ENCODE measurements at regions not wholly inside any gene's neighbourhood (a gene's known extent, or its start where the extent isn't known, plus 50 kb on each side); places are given as distances from the start of the nearest gene placed in this dataset.

GRCh38 chr2:129192117-129192516, 787.3 kb upstream of the RAB6C start:
- H3K9me3 ChIP-seq = no peaks in the 10 kb centered on the region
- 97 to 100% methylated on average over 4 to 5 of the region's 5 CpGs for WGBS, 2 donors
- intact Hi-C loops (cut with DNase I) = no loop called here
- no peaks in the 10 kb centered on the region for H3K36me3 ChIP-seq
- H3K4me3 ChIP-seq (replicated peaks in 1 of 3) = no peak overlapping the region
- no peaks in the 10 kb centered on the region for H3K27me3 ChIP-seq
- H3K4me1 ChIP-seq = peaks cover 20 to 28% of the 10 kb centered on the region in 2 donors
- H3K27ac ChIP-seq = peak overlapping the region in 1 of 3 donors; percentile 41
- DNase-seq = no peak
- TF ChIP-seq POLR2A (IDR thresholded peaks at IDR 0.05) (no peak), CTCF (IDR thresholded peaks at IDR 0.05) (no peak)

- Histone ChIP-seq H3K4me1 (peaks cover 20 to 28% of the 10 kb centered on the region in 2 donors), H3K27me3 (no peaks in the 10 kb centered on the region), H3K9me3 (no peaks in the 10 kb centered on the region), H3K27ac (peak overlapping the region; percentile 24 to 41 (median 28)), H3K36me3 (no peaks in the 10 kb centered on the region), H3K4me3 (replicated peaks in 1 of 3) (no peak overlapping the region)
- TF ChIP-seq POLR2A (IDR thresholded peaks at IDR 0.05) (no peak), CTCF (IDR thresholded peaks at IDR 0.05) (no peak)
- DNase-seq = peak; percentile 72 to 79
- 58 to 66% methylated on average over 8 of the region's 8 CpGs for WGBS, 2 donors
- intact Hi-C loops (cut with DNase I) = no loop called here
Observed at GRCh38 chr2:129192841-129193253, 786.6 kb upstream of the RAB6C start.

GRCh38 chr2:129193961-129194360, 785.5 kb upstream of the RAB6C start:
- intact Hi-C loops (cut with DNase I) = no loop called here
- Histone ChIP-seq H3K9me3 (no peaks in the 10 kb centered on the region), H3K36me3 (no peaks in the 10 kb centered on the region), H3K27ac (no peak overlapping the region), H3K4me1 (peaks cover 20 to 28% of the 10 kb centered on the region in 2 donors), H3K27me3 (no peaks in the 10 kb centered on the region), H3K4me3 (replicated peaks in 1 of 3) (no peak overlapping the region)
- no peak for DNase-seq
- WGBS, 2 donors = 72 to 75% methylated on average over 4 of the region's 4 CpGs
- TF ChIP-seq CTCF (IDR thresholded peaks at IDR 0.05) = no peak
- TF ChIP-seq POLR2A (IDR thresholded peaks at IDR 0.05) = no peak

- TF ChIP-seq CTCF (IDR thresholded peaks at IDR 0.05) = no peak
- no peak for TF ChIP-seq POLR2A (IDR thresholded peaks at IDR 0.05)
- no peak for DNase-seq
- 85 to 86% methylated on average over 5 of the region's 5 CpGs for WGBS, 2 donors
- no peaks in the 10 kb centered on the region for H3K36me3 ChIP-seq
- no peak overlapping the region for H3K4me3 ChIP-seq (replicated peaks in 1 of 3)
- H3K27ac ChIP-seq = no peak overlapping the region
- no peaks in the 10 kb centered on the region for H3K4me1 ChIP-seq
- no peaks in the 10 kb centered on the region for H3K27me3 ChIP-seq
- no peaks in the 10 kb centered on the region for H3K9me3 ChIP-seq
- intact Hi-C loops (cut with DNase I) = no loop called here
Observed at GRCh38 chr2:129199501-129199900, 780.0 kb upstream of the RAB6C start.

- no peaks in the 10 kb centered on the region for H3K27me3 ChIP-seq
- H3K9me3 ChIP-seq = no peaks in the 10 kb centered on the region
- H3K4me3 ChIP-seq (replicated peaks in 1 of 3) = no peak overlapping the region
- intact Hi-C loops (cut with DNase I) = no loop called here
- no peak overlapping the region for H3K27ac ChIP-seq
- no peak for DNase-seq
- TF ChIP-seq POLR2A (IDR thresholded peaks at IDR 0.05) = no peak
- no peak for TF ChIP-seq CTCF (IDR thresholded peaks at IDR 0.05)
- H3K4me1 ChIP-seq = no peaks in the 10 kb centered on the region
- no peaks in the 10 kb centered on the region for H3K36me3 ChIP-seq
- WGBS, 2 donors = 50 to 63% methylated on average over 2 of the region's 2 CpGs
Observed at GRCh38 chr2:129201696-129202095, 777.8 kb upstream of the RAB6C start.

Data from thyroid gland (tissue), 4 donors.